Neural cell (in vitro differentiated cells): ENCODE measurements at regions not wholly inside any gene's neighbourhood (a gene's known extent, or its start where the extent isn't known, plus 50 kb on each side); places are given as distances from the start of the nearest gene placed in this dataset.

Experiments used
- H2AFZ ChIP-seq: fragments of 200-600, 300-800 bp; sonication (generic), shearing (Covaris generic); 2 replicates; pipeline ENCODE4 v1.6.0; 2014; ENCODE audit warnings: low read depth, mild to moderate bottlenecking, antibody characterized with exemption, low read length, moderate library complexity
- H3F3A ChIP-seq: fragments of 200-600 bp; shearing (Covaris generic); 2 replicates; pipeline ENCODE4 v1.6.1; 2016; ENCODE audit warnings: mild to moderate bottlenecking, moderate library complexity, mixed read lengths, antibody characterized with exemption, low read length; ENCODE audit not compliant: insufficient read depth, poor library complexity, severe bottlenecking
- H3K27ac ChIP-seq: fragments of 200-600, 300-800 bp; sonication (generic), shearing (Covaris generic); 2 replicates; pipeline ENCODE4 v1.5.1; 2014; ENCODE audit warnings: mild to moderate bottlenecking, low read length, moderate library complexity
- H3K27me3 ChIP-seq: fragments of 300-800, 200-600 bp; sonication (generic), shearing (Covaris generic); 2 replicates; pipeline ENCODE4 v1.6.0; 2014; ENCODE audit warnings: mild to moderate bottlenecking, low read depth, low read length, moderate library complexity; ENCODE audit not compliant: insufficient read depth
- H3K36me3 ChIP-seq: fragments of 300-800, 200-600 bp; sonication (generic), shearing (Covaris generic); 2 replicates; pipeline ENCODE4 v1.5.1; 2014; ENCODE audit warnings: mild to moderate bottlenecking, antibody characterized with exemption, low read length, moderate library complexity; ENCODE audit not compliant: insufficient read depth
- H3K4me2 ChIP-seq: fragments of 300-800, 200-600 bp; sonication (generic), shearing (Covaris generic); 2 replicates; pipeline ENCODE4 v1.6.0; 2014; ENCODE audit warnings: mild to moderate bottlenecking, low read length
- H3K4me3 ChIP-seq: fragments of 300-800, 200-600 bp; sonication (generic), shearing (Covaris generic); 2 replicates; pipeline ENCODE4 v1.5.1; 2014; ENCODE audit warnings: mild to moderate bottlenecking, low read length, moderate library complexity
- H3K79me2 ChIP-seq: fragments of 200-600 bp; shearing (Covaris generic); replicated peaks from 2 replicates; pipeline ENCODE4 v1.6.0; 2014; ENCODE audit warnings: mild to moderate bottlenecking, low read length, moderate library complexity; ENCODE audit not compliant: insufficient read depth
- H3K9ac ChIP-seq: fragments of 300-800, 200-600 bp; sonication (generic), shearing (Covaris generic); 2 replicates; pipeline ENCODE4 v1.6.1; 2016; ENCODE audit warnings: mild to moderate bottlenecking, low read length, mixed read lengths
- H3K9me2 ChIP-seq: fragments of 200-600 bp; shearing (Covaris generic); 2 replicates; pipeline ENCODE4 v1.6.1; 2016; ENCODE audit warnings: mild to moderate bottlenecking, low read length, mixed read lengths; ENCODE audit not compliant: insufficient read depth
- H3K9me3 ChIP-seq: fragments of 200-600, 300-800 bp; sonication (generic), shearing (Covaris generic); 2 replicates; pipeline ENCODE4 v1.6.1; 2016; ENCODE audit warnings: mild to moderate bottlenecking, mixed run types, low read length, moderate library complexity, mixed read lengths
- H4K20me1 ChIP-seq: fragments of 200-600 bp; shearing (Covaris generic); 2 replicates; pipeline ENCODE4 v1.6.1; 2016; ENCODE audit warnings: mild to moderate bottlenecking, mixed run types; ENCODE audit not compliant: insufficient read depth
- CTCF ChIP-seq: fragments of 450-650 bp; IDR thresholded peaks from 2 replicates; pipeline ENCODE4 v1.5.1; 2014; ENCODE audit warnings: antibody characterized with exemption, mild to moderate bottlenecking, moderate library complexity; ENCODE audit not compliant: poor library complexity, severe bottlenecking
- EP300 ChIP-seq: fragments of 450-650 bp; conservative IDR thresholded peaks from 2 replicates; pipeline ENCODE4 v1.6.1; 2014; ENCODE audit warnings: antibody characterized with exemption, mild to moderate bottlenecking, moderate library complexity; ENCODE audit not compliant: poor library complexity, severe bottlenecking
- EZH2 ChIP-seq: fragments of 200-600, 300-800 bp; shearing (Covaris generic), sonication (generic); IDR thresholded peaks from 2 replicates; pipeline ENCODE4 v1.6.1; 2014; ENCODE audit warnings: antibody characterized with exemption, low read length, borderline replicate concordance, mild to moderate bottlenecking; ENCODE audit not compliant: insufficient read depth, poor library complexity, severe bottlenecking
- MXI1 ChIP-seq: fragments of 450-650 bp; conservative IDR thresholded peaks from 2 replicates; pipeline ENCODE4 v1.6.1; 2014; ENCODE audit warnings: antibody characterized with exemption, mild to moderate bottlenecking; ENCODE audit not compliant: poor library complexity, severe bottlenecking
- POLR2AphosphoS5 ChIP-seq: IDR thresholded peaks from 2 replicates; pipeline ENCODE4 v1.6.1; 2012
- RAD21 ChIP-seq: fragments of 450-650 bp; conservative IDR thresholded peaks from 2 replicates; pipeline ENCODE4 v1.6.1; 2014; ENCODE audit warnings: antibody characterized with exemption, mild to moderate bottlenecking, moderate library complexity
- REST ChIP-seq: IDR thresholded peaks from 2 replicates; pipeline ENCODE4 v1.6.1; 2012; ENCODE audit warnings: borderline replicate concordance
- SMC3 ChIP-seq: fragments of 450-650 bp; conservative IDR thresholded peaks from 2 replicates; pipeline ENCODE4 v1.6.1; 2014; ENCODE audit warnings: antibody characterized with exemption, mild to moderate bottlenecking, moderate library complexity; ENCODE audit not compliant: poor library complexity
- TAF1 ChIP-seq: IDR thresholded peaks from 2 replicates; pipeline ENCODE4 v1.6.1; 2012; ENCODE audit warnings: low read depth

GRCh38 chr13:89751432-89751930, 1596.0 kb upstream of the MIR17HG start:
- peak; percentile 40 for TF ChIP-seq EP300
- TF ChIP-seq REST = peak; percentile 96
- no peak for TF ChIP-seq POLR2AphosphoS5
- no peak for TF ChIP-seq SMC3
- no peak overlapping the region for H2AFZ ChIP-seq
- no peaks in the 10 kb centered on the region for H3K9me2 ChIP-seq
- no peak overlapping the region for H3K4me2 ChIP-seq
- peak overlapping the region; percentile 38 for H3K27ac ChIP-seq
- H3K79me2 ChIP-seq = no peaks in the 10 kb centered on the region
- H3K36me3 ChIP-seq = no peaks in the 10 kb centered on the region
- H3K9me3 ChIP-seq = no peaks in the 10 kb centered on the region
- no peak overlapping the region for H3K9ac ChIP-seq
- no peaks in the 10 kb centered on the region for H4K20me1 ChIP-seq
- no peaks in the 10 kb centered on the region for H3F3A ChIP-seq
- H3K4me3 ChIP-seq = no peak overlapping the region
- no peaks in the 10 kb centered on the region for H3K27me3 ChIP-seq

GRCh38 chr13:89752394-89752793, 1595.1 kb upstream of the MIR17HG start:
- Histone ChIP-seq H3K9me2 (no peaks in the 10 kb centered on the region), H3K4me3 (no peak overlapping the region), H3K9me3 (no peaks in the 10 kb centered on the region), H2AFZ (no peak overlapping the region), H3K36me3 (no peaks in the 10 kb centered on the region), H3K27me3 (no peaks in the 10 kb centered on the region), H3F3A (no peaks in the 10 kb centered on the region), H3K4me2 (no peak overlapping the region), H3K27ac (peak overlapping the region; percentile 38), H3K79me2 (no peaks in the 10 kb centered on the region), H3K9ac (no peak overlapping the region), H4K20me1 (no peaks in the 10 kb centered on the region)
- TF ChIP-seq REST (no peak), RAD21 (no peak), EZH2 (no peak), CTCF (no peak), TAF1 (no peak), SMC3 (no peak), MXI1 (no peak), EP300 (no peak), POLR2AphosphoS5 (no peak)
